Vagina (tissue), 2 donors: ENCODE measurements at regions not wholly inside any gene's neighbourhood (a gene's known extent, or its start where the extent isn't known, plus 50 kb on each side); places are given as distances from the start of the nearest gene placed in this dataset.

Experiments
- DNase-seq, 2 donors: peaks; one replicate each; pipeline ENCODE4 v3.0.0-alpha.2; 2017; ENCODE audit errors: extremely low spot score in 2 of 2
- H3K27ac ChIP-seq: fragments of 200-600 bp; sonication (generic); one replicate; pipeline ENCODE4 v1.5.1; 2019
- H3K27me3 ChIP-seq: fragments of 200-600 bp; sonication (generic); one replicate; pipeline ENCODE4 v1.5.1; 2019
- H3K36me3 ChIP-seq, 2 donors: fragments of 200-600 bp; sonication (generic); one replicate each; pipeline ENCODE4 v1.5.1; 2017 to 2019
- H3K4me1 ChIP-seq: fragments of 200-600 bp; sonication (generic); one replicate; pipeline ENCODE4 v1.5.1; 2019
- H3K4me3 ChIP-seq, 2 donors: fragments of 200-600 bp; sonication (generic); 1 replicate in 1 of 2; 2 replicates in 1 of 2; pipeline ENCODE4 v1.5.1; 2016 to 2019
- H3K9me3 ChIP-seq: fragments of 200-600 bp; sonication (generic); one replicate; pipeline ENCODE4 v1.5.1; 2019
- CTCF ChIP-seq, 3 experiments: fragments of 450-650 bp in 2 of 3; fragments of 200-600 bp in 1 of 3; sonication (generic) in 1 of 3; IDR thresholded peaks; one replicate each; pipeline ENCODE4 v1.5.1; 2017 to 2019; ENCODE audit warnings: antibody characterized with exemption in 3 of 3, mild to moderate bottlenecking in 2 of 3, moderate library complexity in 2 of 3
- POLR2A ChIP-seq, 2 donors: fragments of 450-650 bp; IDR thresholded peaks; one replicate each; pipeline ENCODE4 v1.6.1; 2017; ENCODE audit warnings: antibody characterized with exemption in 2 of 2, mild to moderate bottlenecking in 2 of 2, moderate library complexity in 2 of 2
- POLR2AphosphoS5 ChIP-seq, 2 donors: sonication (generic); formaldehyde crosslinking; IDR thresholded peaks; one replicate each; pipeline ENCODE4 v1.9.0; 2017; ENCODE audit warnings: antibody characterized with exemption in 2 of 2, mild to moderate bottlenecking in 2 of 2, low read depth in 1 of 2; ENCODE audit not compliant: insufficient read depth in 1 of 2
- intact Hi-C: fragments of 100-400 bp; cut with DNase I; formaldehyde crosslinking; loops from one replicate; pipeline ENCODE4 v1.15.1; 2023

DNA sequence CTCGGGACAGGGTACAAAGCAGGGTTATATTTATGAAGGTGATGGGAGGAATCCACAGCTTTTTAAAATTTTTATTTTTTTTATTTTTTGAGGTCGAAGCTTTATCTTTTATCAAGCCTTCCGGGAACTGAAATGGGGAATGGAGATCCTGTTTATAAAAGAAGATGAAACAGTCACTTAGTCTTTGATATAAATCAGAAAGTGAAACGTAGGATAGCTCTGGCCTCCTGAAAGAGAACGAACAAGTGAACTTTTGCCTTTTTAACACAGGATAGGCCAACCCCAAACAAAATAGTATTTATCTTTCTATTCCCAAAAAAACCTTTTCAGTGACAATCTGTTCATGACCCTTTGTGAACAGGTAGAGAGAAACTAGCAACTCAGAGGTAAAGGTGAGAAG, 634.0 kb upstream of the LMCD1 start:
- no peak overlapping the region for H3K27ac ChIP-seq
- TF ChIP-seq POLR2AphosphoS5 (IDR thresholded peaks at IDR 0.05; ENCODE audit: insufficient read depth in 1 of 2, low read depth in 1 of 2) (no peak), POLR2A (IDR thresholded peaks at IDR 0.05) (no peak), CTCF (IDR thresholded peaks at IDR 0.05) (no peak)

DNA sequence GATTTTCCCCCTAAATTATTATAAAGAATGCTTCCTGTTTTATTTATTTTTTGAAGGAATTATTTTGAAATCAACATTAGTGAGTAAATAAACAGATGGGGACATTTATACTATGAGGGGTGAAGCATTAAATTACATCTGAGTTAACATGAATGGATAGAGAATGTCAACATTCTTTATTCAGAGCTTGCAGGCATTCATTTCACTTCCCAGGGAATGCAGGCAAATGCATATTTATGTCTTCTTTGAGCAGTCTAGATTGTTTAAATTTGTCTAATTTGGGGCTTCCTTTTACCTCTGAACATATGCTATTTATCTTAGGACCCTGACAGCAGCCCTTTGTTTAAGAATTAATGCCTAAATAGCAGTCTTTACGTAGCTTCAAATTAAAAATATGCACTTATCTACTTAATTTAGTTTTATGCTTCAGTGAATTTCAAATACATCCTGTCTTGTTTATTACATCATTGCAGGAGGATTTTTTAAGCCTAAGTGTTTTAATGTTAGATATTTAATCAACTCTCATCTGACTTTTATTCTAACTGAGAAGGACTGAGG, 630.5 kb upstream of the LMCD1 start:
- no peak overlapping the region for H3K27ac ChIP-seq
- no peaks in the 10 kb centered on the region for H3K27me3 ChIP-seq
- no peaks in the 10 kb centered on the region for H3K36me3 ChIP-seq
- no peak for TF ChIP-seq CTCF (IDR thresholded peaks at IDR 0.05)
- TF ChIP-seq POLR2A (IDR thresholded peaks at IDR 0.05), result no peak
- no peak for TF ChIP-seq POLR2AphosphoS5 (IDR thresholded peaks at IDR 0.05; ENCODE audit: insufficient read depth in 1 of 2, low read depth in 1 of 2)
- no peak overlapping the region for H3K4me3 ChIP-seq
- no peaks in the 10 kb centered on the region for H3K9me3 ChIP-seq
- DNase-seq, result no peak
- no peaks in the 10 kb centered on the region for H3K4me1 ChIP-seq
- intact Hi-C loops, result no loop called here

More for the DNA sequence above, 634.0 kb upstream of the LMCD1 start:
- no peaks in the 10 kb centered on the region for H3K9me3 ChIP-seq
- no peaks in the 10 kb centered on the region for H3K36me3 ChIP-seq
- no peaks in the 10 kb centered on the region for H3K4me1 ChIP-seq
- no peak overlapping the region for H3K4me3 ChIP-seq
- intact Hi-C loops, result no loop called here
- DNase-seq, result no peak
- H3K27me3 ChIP-seq, result no peaks in the 10 kb centered on the region

DNA sequence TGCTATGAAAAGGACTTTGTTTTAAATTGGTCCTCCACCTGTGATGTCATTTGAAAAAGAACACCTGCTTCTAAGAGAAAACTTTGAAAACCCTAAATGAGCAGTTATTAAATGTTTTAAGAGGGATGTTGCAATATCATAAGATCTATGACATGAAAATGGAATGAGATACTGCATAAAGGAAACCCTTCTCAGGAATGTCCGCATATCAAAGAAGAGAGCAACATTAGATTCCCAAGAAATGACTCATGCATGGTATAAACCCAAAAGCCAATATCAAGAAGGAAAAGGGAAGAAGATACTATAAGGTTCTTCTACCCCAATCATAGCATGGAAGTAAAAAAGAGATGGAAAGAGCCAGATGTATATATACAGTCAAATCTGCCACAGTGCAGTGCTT, 627.5 kb upstream of the LMCD1 start:
- TF ChIP-seq POLR2AphosphoS5 (IDR thresholded peaks at IDR 0.05; ENCODE audit: insufficient read depth in 1 of 2, low read depth in 1 of 2) (no peak), CTCF (IDR thresholded peaks at IDR 0.05) (no peak), POLR2A (IDR thresholded peaks at IDR 0.05) (no peak)
- no peaks in the 10 kb centered on the region for H3K27me3 ChIP-seq
- intact Hi-C loops, result no loop called here
- H3K4me1 ChIP-seq, result no peaks in the 10 kb centered on the region
- H3K9me3 ChIP-seq, result no peaks in the 10 kb centered on the region
- no peaks in the 10 kb centered on the region for H3K36me3 ChIP-seq
- H3K27ac ChIP-seq, result no peak overlapping the region
- H3K4me3 ChIP-seq, result no peak overlapping the region
- no peak for DNase-seq

DNA sequence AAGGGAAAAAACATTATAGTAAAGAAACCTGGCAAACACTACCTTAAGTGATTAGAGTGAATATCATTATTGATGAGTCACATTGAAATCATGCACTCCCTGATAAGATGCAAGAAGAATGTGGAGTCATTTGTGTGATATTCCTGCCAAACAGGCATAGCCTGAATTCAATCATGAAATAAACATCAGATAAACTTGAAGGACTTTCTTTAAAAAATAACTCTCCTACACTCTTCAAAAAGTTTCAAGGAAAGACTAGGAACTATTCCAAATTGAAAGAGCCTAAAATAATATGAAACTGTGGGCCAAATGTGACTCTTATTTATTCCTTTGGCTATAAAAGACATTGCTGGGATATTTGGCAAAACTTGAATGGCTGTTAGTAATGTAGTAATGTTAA, 625.7 kb upstream of the LMCD1 start:
- DNase-seq, result no peak
- intact Hi-C loops, result no loop called here
- no peak overlapping the region for H3K27ac ChIP-seq

More for the DNA sequence above, 625.7 kb upstream of the LMCD1 start:
- no peaks in the 10 kb centered on the region for H3K9me3 ChIP-seq
- no peaks in the 10 kb centered on the region for H3K4me1 ChIP-seq
- no peaks in the 10 kb centered on the region for H3K27me3 ChIP-seq
- no peak overlapping the region for H3K4me3 ChIP-seq
- no peaks in the 10 kb centered on the region for H3K36me3 ChIP-seq
- no peak for TF ChIP-seq POLR2AphosphoS5 (IDR thresholded peaks at IDR 0.05; ENCODE audit: insufficient read depth in 1 of 2, low read depth in 1 of 2)
- TF ChIP-seq POLR2A (IDR thresholded peaks at IDR 0.05), result no peak
- TF ChIP-seq CTCF (IDR thresholded peaks at IDR 0.05), result no peak
